ENCODE measurements at regions not wholly inside any gene's neighbourhood (a gene's known extent, or its start where the extent isn't known, plus 50 kb on each side); places are given as distances from the start of the nearest gene placed in this dataset.
"Not testable (repeated sequence)": the region's sequence is repeated elsewhere in the genome, so short reads cannot be mapped to it uniquely, and the experiment has no call there.

GRCh38 chr10:8314486-8314885 is 260.0 kb downstream of the GATA3 start:
- peaks cover 2% of the 10 kb centered on the region for H3K4me1 ChIP-seq (ENCODE audit: insufficient read depth)
- TF ChIP-seq EZH2 (IDR thresholded peaks at IDR 0.05; ENCODE audit: borderline replicate concordance) (no peak), EZH2phosphoT487 (IDR thresholded peaks at IDR 0.05; ENCODE audit: low read depth, severe bottlenecking, unreplicated experiment) (no peak), CTCF (IDR thresholded peaks at IDR 0.05; ENCODE audit: poor library complexity) (no peak)
- H3K27ac ChIP-seq, result no peak overlapping the region
- no peaks in the 10 kb centered on the region for H3K79me2 ChIP-seq
- H3K36me3 ChIP-seq (replicated peaks; ENCODE audit: insufficient read depth, low read depth), result no peaks in the 10 kb centered on the region
- no peak overlapping the region for H2AFZ ChIP-seq
- 73% methylated on average over 5 of the region's 5 CpGs for WGBS (ENCODE audit: low lambda C conversion rate, missing lambda C conversion rate)
- no peaks in the 10 kb centered on the region for H3K27me3 ChIP-seq
- no peaks in the 10 kb centered on the region for H3K9me3 ChIP-seq (ENCODE audit: low read depth)
- no peak overlapping the region for H3K4me3 ChIP-seq
- H3K4me2 ChIP-seq, result no peak overlapping the region
- no peaks in the 10 kb centered on the region for H4K20me1 ChIP-seq (ENCODE audit: insufficient read depth, poor library complexity, severe bottlenecking)
- DNase-seq (ENCODE audit: low spot score), result no peak
- no peaks in the 10 kb centered on the region for H3K9me2 ChIP-seq (replicated peaks; ENCODE audit: insufficient read depth)

- Histone ChIP-seq H3K27ac (no peak overlapping the region), H3K4me3 (no peak overlapping the region), H3K4me2 (no peak overlapping the region), H3K79me2 (no peaks in the 10 kb centered on the region), H3K9me2 (replicated peaks; ENCODE audit: insufficient read depth) (no peaks in the 10 kb centered on the region), H3K9me3 (ENCODE audit: low read depth) (no peaks in the 10 kb centered on the region), H2AFZ (no peak overlapping the region), H4K20me1 (ENCODE audit: insufficient read depth, poor library complexity, severe bottlenecking) (no peaks in the 10 kb centered on the region), H3K4me1 (ENCODE audit: insufficient read depth) (peaks cover 2% of the 10 kb centered on the region), H3K27me3 (no peaks in the 10 kb centered on the region), H3K36me3 (replicated peaks; ENCODE audit: insufficient read depth, low read depth) (no peaks in the 10 kb centered on the region)
- 73% methylated on average over 1 of the region's 1 CpG for WGBS (ENCODE audit: low lambda C conversion rate, missing lambda C conversion rate)
- DNase-seq (ENCODE audit: low spot score), result no peak
- no peak for TF ChIP-seq CTCF (IDR thresholded peaks at IDR 0.05; ENCODE audit: poor library complexity)
- TF ChIP-seq EZH2 (IDR thresholded peaks at IDR 0.05; ENCODE audit: borderline replicate concordance), result no peak
- no peak for TF ChIP-seq EZH2phosphoT487 (IDR thresholded peaks at IDR 0.05; ENCODE audit: low read depth, severe bottlenecking, unreplicated experiment)
Measured at GRCh38 chr10:8315619-8316021, 261.1 kb downstream of the GATA3 start.

- Histone ChIP-seq H3K4me3 (no peak overlapping the region), H3K4me1 (ENCODE audit: insufficient read depth) (peaks cover 2% of the 10 kb centered on the region), H3K27ac (no peak overlapping the region), H3K9me3 (ENCODE audit: low read depth) (no peaks in the 10 kb centered on the region), H3K27me3 (peaks cover 3% of the 10 kb centered on the region), H2AFZ (no peak overlapping the region), H3K4me2 (no peak overlapping the region), H4K20me1 (ENCODE audit: insufficient read depth, poor library complexity, severe bottlenecking) (no peaks in the 10 kb centered on the region), H3K9me2 (replicated peaks; ENCODE audit: insufficient read depth) (no peaks in the 10 kb centered on the region), H3K79me2 (no peaks in the 10 kb centered on the region), H3K36me3 (replicated peaks; ENCODE audit: insufficient read depth, low read depth) (no peaks in the 10 kb centered on the region)
- no peak for DNase-seq (ENCODE audit: low spot score)
- TF ChIP-seq EZH2 (IDR thresholded peaks at IDR 0.05; ENCODE audit: borderline replicate concordance) (no peak), CTCF (IDR thresholded peaks at IDR 0.05; ENCODE audit: poor library complexity) (no peak), EZH2phosphoT487 (IDR thresholded peaks at IDR 0.05; ENCODE audit: low read depth, severe bottlenecking, unreplicated experiment) (no peak)
- 86% methylated on average over 6 of the region's 6 CpGs for WGBS (ENCODE audit: low lambda C conversion rate, missing lambda C conversion rate)
Measured at GRCh38 chr10:8316284-8316683, 261.8 kb downstream of the GATA3 start.

GRCh38 chr10:8318429-8318828 is 263.9 kb downstream of the GATA3 start:
- not testable (repeated sequence) for H3K27ac ChIP-seq; H3K4me3 ChIP-seq; H2AFZ ChIP-seq; H3K79me2 ChIP-seq; H4K20me1 ChIP-seq (ENCODE audit: insufficient read depth, poor library complexity, severe bottlenecking); H3K36me3 ChIP-seq (replicated peaks; ENCODE audit: insufficient read depth, low read depth); DNase-seq (ENCODE audit: low spot score); H3K27me3 ChIP-seq; H3K9me2 ChIP-seq (replicated peaks; ENCODE audit: insufficient read depth); H3K9me3 ChIP-seq (ENCODE audit: low read depth); H3K4me2 ChIP-seq; H3K4me1 ChIP-seq (ENCODE audit: insufficient read depth)
- WGBS (ENCODE audit: low lambda C conversion rate, missing lambda C conversion rate), result 61% methylated on average over 3 of the region's 3 CpGs
